H1 (cell line): ENCODE measurements at regions not wholly inside any gene's neighbourhood (a gene's known extent, or its start where the extent isn't known, plus 50 kb on each side); places are given as distances from the start of the nearest gene placed in this dataset.

Source experiments
- BRCA1 ChIP-seq: IDR thresholded peaks from 2 replicates; pipeline ENCODE4 v1.6.1; 2012; ENCODE audit warnings: low read depth, low read length, improper control_type of control experiment
- CHD2 ChIP-seq: IDR thresholded peaks from 2 replicates; pipeline ENCODE4 v1.6.1; 2012; ENCODE audit warnings: low read length, improper control_type of control experiment
- CHD7 ChIP-seq: fragments of 300-600 bp; sonication (generic); IDR thresholded peaks from 2 replicates; pipeline ENCODE4 v1.7.1; 2012; ENCODE audit warnings: low read length, moderate library complexity, mild to moderate bottlenecking, inconsistent platforms; ENCODE audit not compliant: insufficient replicate concordance
- FOSL1 ChIP-seq: IDR thresholded peaks from 2 replicates; pipeline ENCODE4 v1.6.1; 2011; ENCODE audit warnings: mild to moderate bottlenecking, low read depth, low read length, moderate library complexity; ENCODE audit not compliant: insufficient read depth
- GABPA ChIP-seq: IDR thresholded peaks from 2 replicates; pipeline ENCODE4 v1.6.1; 2011; ENCODE audit warnings: mild to moderate bottlenecking, low read length, moderate library complexity, borderline replicate concordance; ENCODE audit not compliant: insufficient read depth
- JUND ChIP-seq: IDR thresholded peaks from 2 replicates; pipeline ENCODE4 v1.6.1; 2011; ENCODE audit warnings: mild to moderate bottlenecking, improper control_type of control experiment, low read length
- KDM4A ChIP-seq: IDR thresholded peaks from one replicate; pipeline ENCODE4 v1.7.1; 2012; ENCODE audit warnings: low read depth, mild to moderate bottlenecking, moderate library complexity, low read length, inconsistent platforms; ENCODE audit not compliant: severe bottlenecking
- MAFK ChIP-seq: IDR thresholded peaks from 2 replicates; pipeline ENCODE4 v1.6.1; 2012; ENCODE audit warnings: low read depth, mild to moderate bottlenecking, improper control_type of control experiment, low read length
- PHF8 ChIP-seq: fragments of 200-600 bp; sonication (generic); conservative IDR thresholded peaks from 2 replicates; pipeline ENCODE4 v1.7.1; 2012; ENCODE audit warnings: low read depth, mild to moderate bottlenecking, inconsistent platforms, low read length, moderate library complexity
- RXRA ChIP-seq: IDR thresholded peaks from 2 replicates; pipeline ENCODE4 v1.6.1; 2011; ENCODE audit warnings: low read depth, mild to moderate bottlenecking, low read length, moderate library complexity; ENCODE audit not compliant: insufficient read depth
- SP2 ChIP-seq: IDR thresholded peaks from 2 replicates; pipeline ENCODE4 v1.6.1; 2012; ENCODE audit warnings: mild to moderate bottlenecking, low read length, inconsistent platforms
- SUZ12 ChIP-seq: fragments of 200-600 bp; sonication (generic); IDR thresholded peaks from 2 replicates; pipeline ENCODE4 v1.6.1; 2012; ENCODE audit warnings: mild to moderate bottlenecking, inconsistent platforms, low read length, moderate library complexity, mixed read lengths
- TAF1 ChIP-seq: IDR thresholded peaks from 2 replicates; pipeline ENCODE4 v1.6.1; 2011; ENCODE audit warnings: mild to moderate bottlenecking, low read depth, low read length

- no peak for TF ChIP-seq CHD7
- no peak for TF ChIP-seq MAFK
- no peak for TF ChIP-seq GABPA
- no peak for TF ChIP-seq KDM4A
- no peak for TF ChIP-seq FOSL1
- no peak for TF ChIP-seq PHF8
- TF ChIP-seq SUZ12 = no peak
- no peak for TF ChIP-seq JUND
- no peak for TF ChIP-seq CHD2
- no peak for TF ChIP-seq SP2
- TF ChIP-seq RXRA = no peak
- TF ChIP-seq TAF1 = no peak
- no peak for TF ChIP-seq BRCA1
These were observed 131.0 kb upstream of the NRIP1 start (continued) for GRCh38 chr21:15195768-15196167.
